ENCODE measurements at regions not wholly inside any gene's neighbourhood (a gene's known extent, or its start where the extent isn't known, plus 50 kb on each side); places are given as distances from the start of the nearest gene placed in this dataset.

DNA sequence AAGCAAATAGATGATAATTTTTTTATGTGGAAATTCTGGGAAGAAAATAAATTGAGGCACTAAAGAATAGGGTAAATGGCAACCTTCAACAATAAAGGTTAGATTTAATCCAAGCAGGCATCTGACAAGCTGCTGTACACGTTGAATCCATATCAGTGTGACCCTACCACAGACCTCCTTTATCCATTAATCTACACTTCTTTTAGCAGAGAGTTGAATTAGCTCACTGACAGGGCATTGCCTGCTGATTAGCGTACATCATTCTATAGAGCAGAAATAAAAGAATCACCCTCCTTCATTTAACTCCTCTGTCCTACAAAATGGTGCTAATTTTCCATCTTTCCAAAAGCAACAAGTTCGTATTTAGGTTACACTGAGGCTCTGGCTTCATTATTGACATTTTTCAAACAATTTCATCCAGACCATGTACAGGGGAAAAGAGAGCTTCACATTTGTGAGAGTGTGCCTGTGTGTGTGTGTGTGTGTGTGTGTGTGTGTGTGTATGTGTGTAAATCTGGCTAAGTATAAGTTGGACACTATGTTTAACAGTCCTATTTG is 356.0 kb downstream of the TFEC start:
- TF ChIP-seq EZH2 (IDR thresholded peaks at IDR 0.05; ENCODE audit: borderline replicate concordance, control insufficient read depth, low read depth, low read length) (no peak), JUND (IDR thresholded peaks at IDR 0.05; ENCODE audit: low read depth, low read length) (no peak), JUNB (IDR thresholded peaks at IDR 0.05) (no peak), RAD21 (IDR thresholded peaks at IDR 0.05; ENCODE audit: insufficient read depth, low read depth, low read length) (no peak), KDM1A (IDR thresholded peaks at IDR 0.05; ENCODE audit: borderline replicate concordance) (no peak), RCOR1 (conservative IDR thresholded peaks at IDR 0.05; ENCODE audit: low read depth, low read length) (no peak), HDAC2 (IDR thresholded peaks at IDR 0.05) (no peak), TBL1XR1 (IDR thresholded peaks at IDR 0.05; ENCODE audit: low read depth, low read length) (no peak), SREBF2 (IDR thresholded peaks at IDR 0.05; ENCODE audit: low read length) (no peak), CEBPB (IDR thresholded peaks at IDR 0.05; ENCODE audit: borderline replicate concordance in 1 of 2, low read depth in 2 of 2, low read length in 2 of 2) (no peak), ATF3 (IDR thresholded peaks at IDR 0.05; ENCODE audit: borderline replicate concordance, extremely low read depth, low read depth, low read length) (no peak), POLR2AphosphoS2 (IDR thresholded peaks at IDR 0.05; ENCODE audit: low read depth, low read length) (no peak)
- TF ChIP-seq, protein P1, sequence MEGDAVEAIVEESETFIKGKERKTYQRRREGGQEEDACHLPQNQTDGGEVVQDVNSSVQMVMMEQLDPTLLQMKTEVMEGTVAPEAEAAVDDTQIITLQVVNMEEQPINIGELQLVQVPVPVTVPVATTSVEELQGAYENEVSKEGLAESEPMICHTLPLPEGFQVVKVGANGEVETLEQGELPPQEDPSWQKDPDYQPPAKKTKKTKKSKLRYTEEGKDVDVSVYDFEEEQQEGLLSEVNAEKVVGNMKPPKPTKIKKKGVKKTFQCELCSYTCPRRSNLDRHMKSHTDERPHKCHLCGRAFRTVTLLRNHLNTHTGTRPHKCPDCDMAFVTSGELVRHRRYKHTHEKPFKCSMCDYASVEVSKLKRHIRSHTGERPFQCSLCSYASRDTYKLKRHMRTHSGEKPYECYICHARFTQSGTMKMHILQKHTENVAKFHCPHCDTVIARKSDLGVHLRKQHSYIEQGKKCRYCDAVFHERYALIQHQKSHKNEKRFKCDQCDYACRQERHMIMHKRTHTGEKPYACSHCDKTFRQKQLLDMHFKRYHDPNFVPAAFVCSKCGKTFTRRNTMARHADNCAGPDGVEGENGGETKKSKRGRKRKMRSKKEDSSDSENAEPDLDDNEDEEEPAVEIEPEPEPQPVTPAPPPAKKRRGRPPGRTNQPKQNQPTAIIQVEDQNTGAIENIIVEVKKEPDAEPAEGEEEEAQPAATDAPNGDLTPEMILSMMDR (IDR thresholded peaks at IDR 0.05 in 2 of 3, conservative IDR thresholded peaks at IDR 0.05 in 1 of 3; ENCODE audit: control insufficient read depth in 2 of 3, extremely low read depth in 1 of 3, insufficient read depth in 1 of 3, low read depth in 3 of 3, low read length in 3 of 3): no peak
- TF ChIP-seq, protein P2, sequence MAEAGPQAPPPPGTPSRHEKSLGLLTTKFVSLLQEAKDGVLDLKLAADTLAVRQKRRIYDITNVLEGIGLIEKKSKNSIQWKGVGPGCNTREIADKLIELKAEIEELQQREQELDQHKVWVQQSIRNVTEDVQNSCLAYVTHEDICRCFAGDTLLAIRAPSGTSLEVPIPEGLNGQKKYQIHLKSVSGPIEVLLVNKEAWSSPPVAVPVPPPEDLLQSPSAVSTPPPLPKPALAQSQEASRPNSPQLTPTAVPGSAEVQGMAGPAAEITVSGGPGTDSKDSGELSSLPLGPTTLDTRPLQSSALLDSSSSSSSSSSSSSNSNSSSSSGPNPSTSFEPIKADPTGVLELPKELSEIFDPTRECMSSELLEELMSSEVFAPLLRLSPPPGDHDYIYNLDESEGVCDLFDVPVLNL (IDR thresholded peaks at IDR 0.05; ENCODE audit: low read depth, low read length): no peak
